SK-N-MC (cell line): ENCODE measurements at regions not wholly inside any gene's neighbourhood (a gene's known extent, or its start where the extent isn't known, plus 50 kb on each side); places are given as distances from the start of the nearest gene placed in this dataset.
"Not testable (repeated sequence)": the region's sequence is repeated elsewhere in the genome, so short reads cannot be mapped to it uniquely, and the experiment has no call there.

Source experiments
- DNase-seq: peaks from one replicate; pipeline ENCODE4 v3.0.0-alpha.2; 2011; ENCODE audit warnings: low read depth, low spot score
- H3K27ac ChIP-seq: fragments of 200-600 bp; sonication (generic); 2 replicates; pipeline ENCODE4 v1.5.1; 2016; ENCODE audit warnings: mixed run types
- H3K36me3 ChIP-seq: fragments of 200-600 bp; sonication (generic); 2 replicates; pipeline ENCODE4 v1.6.1; 2017; ENCODE audit warnings: antibody characterized with exemption, low read length, mixed read lengths; ENCODE audit not compliant: insufficient read depth
- H3K4me3 ChIP-seq: fragments of 200-600 bp; sonication (generic); 2 replicates; pipeline ENCODE4 v1.5.1; 2016
- H3K9ac ChIP-seq: fragments of 200-600 bp; sonication (generic); 2 replicates; pipeline ENCODE4 v1.8.0; 2017; ENCODE audit warnings: mixed run types, mixed read lengths; ENCODE audit not compliant: insufficient read length
- H3K9me3 ChIP-seq: fragments of 200-600 bp; sonication (generic); 2 replicates; pipeline ENCODE4 v1.6.1; 2017; ENCODE audit warnings: low read depth, mild to moderate bottlenecking, antibody characterized with exemption, low read length, moderate library complexity, mixed read lengths
- EZH2 ChIP-seq: fragments of 200-600 bp; sonication (generic); IDR thresholded peaks from one replicate; pipeline ENCODE4 v1.6.1; 2017; ENCODE audit warnings: antibody characterized with exemption
- FOXP2 ChIP-seq: optimal IDR thresholded peaks from 2 replicates; pipeline ENCODE3; 2011; ENCODE audit warnings: mild to moderate bottlenecking, moderate library complexity; ENCODE audit not compliant: insufficient read depth; ENCODE audit errors: extremely low read length, control extremely low read depth
- POLR2AphosphoS5 ChIP-seq: IDR thresholded peaks from 2 replicates; pipeline ENCODE4 v1.6.1; 2012; ENCODE audit warnings: mild to moderate bottlenecking, low read depth, low read length, borderline replicate concordance

- no peaks in the 10 kb centered on the region for H3K9me3 ChIP-seq
- no peak overlapping the region for H3K27ac ChIP-seq
- TF ChIP-seq EZH2: no peak
- no peak for TF ChIP-seq POLR2AphosphoS5
- TF ChIP-seq FOXP2: no peak
- no peak overlapping the region for H3K4me3 ChIP-seq
- no peak for DNase-seq
- H3K9ac ChIP-seq: no peak overlapping the region
- H3K36me3 ChIP-seq: no peaks in the 10 kb centered on the region
Observed at GRCh38 chr1:182169203-182169602, 107.7 kb upstream of the ZNF648 start.

- Histone ChIP-seq H3K36me3 (no peaks in the 10 kb centered on the region), H3K9ac (no peak overlapping the region), H3K4me3 (no peak overlapping the region), H3K27ac (no peak overlapping the region), H3K9me3 (no peaks in the 10 kb centered on the region)
- no peak for DNase-seq
- TF ChIP-seq EZH2: no peak
- no peak for TF ChIP-seq FOXP2
- TF ChIP-seq POLR2AphosphoS5: no peak
Observed at GRCh38 chr1:182166750-182167149, 105.2 kb upstream of the ZNF648 start.

GRCh38 chr1:182166321-182166720 lies 104.8 kb upstream of the ZNF648 start:
- Histone ChIP-seq H3K9ac (no peak overlapping the region), H3K27ac (no peak overlapping the region), H3K9me3 (no peaks in the 10 kb centered on the region), H3K4me3 (no peak overlapping the region), H3K36me3 (no peaks in the 10 kb centered on the region)
- TF ChIP-seq EZH2 (no peak), POLR2AphosphoS5 (no peak), FOXP2 (no peak)
- no peak for DNase-seq

DNA sequence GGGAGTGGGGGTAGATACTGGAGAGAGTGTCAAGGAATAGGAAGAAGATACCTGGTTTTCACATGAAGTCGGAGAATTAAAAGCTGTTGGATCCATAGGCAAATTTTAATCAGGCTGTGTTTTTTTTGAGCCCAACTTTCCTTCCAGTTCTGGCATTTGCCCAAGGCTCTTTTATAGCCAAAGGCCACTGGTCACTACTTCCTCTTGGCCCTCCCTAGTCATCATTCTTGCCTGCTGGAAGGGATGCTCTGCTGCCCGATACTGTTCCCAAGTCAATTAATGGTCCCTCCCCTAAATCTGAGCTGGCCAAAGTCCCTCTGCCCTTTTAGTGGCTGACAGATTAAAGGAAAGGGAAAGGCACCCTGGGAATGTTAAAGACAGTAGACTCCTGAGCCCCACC lies 102.8 kb upstream of the ZNF648 start:
- Histone ChIP-seq H3K4me3 (no peak overlapping the region), H3K9me3 (no peaks in the 10 kb centered on the region), H3K36me3 (no peaks in the 10 kb centered on the region), H3K27ac (no peak overlapping the region), H3K9ac (no peak overlapping the region)
- TF ChIP-seq POLR2AphosphoS5: no peak
- TF ChIP-seq EZH2: no peak
- no peak for TF ChIP-seq FOXP2
- DNase-seq: no peak

DNA sequence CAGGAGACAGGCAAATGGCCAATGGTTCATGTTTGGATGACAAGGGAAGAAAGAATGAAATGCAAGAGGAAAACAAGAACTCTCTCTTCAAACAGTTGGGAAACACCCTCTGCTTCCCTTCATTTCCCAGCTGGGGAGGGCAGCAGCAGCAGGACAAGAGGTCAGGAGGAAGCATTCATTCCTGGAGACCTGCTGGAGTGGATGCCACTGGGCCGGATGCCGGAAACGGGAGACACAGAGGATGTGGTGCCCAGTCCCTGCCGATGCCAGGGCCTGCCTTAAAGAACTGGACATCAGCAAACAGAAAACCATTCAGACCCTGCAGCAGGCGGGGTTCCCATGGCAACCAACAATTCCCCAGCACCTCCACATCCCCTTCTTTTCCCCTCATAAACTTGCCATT lies 102.3 kb upstream of the ZNF648 start:
- Histone ChIP-seq H3K9me3 (no peaks in the 10 kb centered on the region), H3K4me3 (no peak overlapping the region), H3K27ac (no peak overlapping the region), H3K36me3 (no peaks in the 10 kb centered on the region), H3K9ac (no peak overlapping the region)
- DNase-seq: no peak
- TF ChIP-seq POLR2AphosphoS5 (no peak), EZH2 (no peak), FOXP2 (no peak)

DNA sequence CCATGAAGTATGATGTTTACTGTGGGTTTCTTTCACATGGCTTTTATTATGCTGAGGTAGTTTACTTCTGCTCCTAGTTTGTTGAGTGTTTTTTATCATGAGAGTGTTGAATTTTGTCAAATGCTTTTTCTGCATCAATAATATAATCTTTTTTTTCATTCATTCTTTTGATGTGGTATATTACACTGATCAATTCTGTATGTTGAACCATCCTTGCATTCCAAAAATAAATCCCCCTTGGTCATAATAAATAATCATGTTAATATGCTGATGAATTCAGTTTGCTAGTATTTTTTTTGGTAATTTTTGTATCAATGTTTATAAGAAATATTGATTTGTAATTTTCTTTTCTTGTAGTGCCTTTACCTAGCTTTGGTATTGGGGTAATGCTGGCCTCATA lies 97.9 kb upstream of the ZNF648 start:
- Histone ChIP-seq H3K4me3 (no peak overlapping the region), H3K27ac (no peak overlapping the region), H3K9me3 (no peaks in the 10 kb centered on the region), H3K9ac (no peak overlapping the region), H3K36me3 (no peaks in the 10 kb centered on the region)
- no peak for TF ChIP-seq FOXP2
- no peak for TF ChIP-seq POLR2AphosphoS5
- no peak for TF ChIP-seq EZH2
- DNase-seq: no peak

- no peak overlapping the region for H3K4me3 ChIP-seq
- TF ChIP-seq POLR2AphosphoS5 (no peak), FOXP2 (no peak), EZH2 (no peak)
- H3K9me3 ChIP-seq: no peaks in the 10 kb centered on the region
- DNase-seq: no peak
- no peak overlapping the region for H3K9ac ChIP-seq
- no peaks in the 10 kb centered on the region for H3K36me3 ChIP-seq
- no peak overlapping the region for H3K27ac ChIP-seq
Observed at GRCh38 chr1:182157187-182157586, 95.7 kb upstream of the ZNF648 start.

- not testable (repeated sequence) for DNase-seq, H3K27ac ChIP-seq, H3K9me3 ChIP-seq, H3K9ac ChIP-seq, H3K4me3 ChIP-seq, H3K36me3 ChIP-seq
Observed at GRCh38 chr1:182154425-182154824, 92.9 kb upstream of the ZNF648 start.

DNA sequence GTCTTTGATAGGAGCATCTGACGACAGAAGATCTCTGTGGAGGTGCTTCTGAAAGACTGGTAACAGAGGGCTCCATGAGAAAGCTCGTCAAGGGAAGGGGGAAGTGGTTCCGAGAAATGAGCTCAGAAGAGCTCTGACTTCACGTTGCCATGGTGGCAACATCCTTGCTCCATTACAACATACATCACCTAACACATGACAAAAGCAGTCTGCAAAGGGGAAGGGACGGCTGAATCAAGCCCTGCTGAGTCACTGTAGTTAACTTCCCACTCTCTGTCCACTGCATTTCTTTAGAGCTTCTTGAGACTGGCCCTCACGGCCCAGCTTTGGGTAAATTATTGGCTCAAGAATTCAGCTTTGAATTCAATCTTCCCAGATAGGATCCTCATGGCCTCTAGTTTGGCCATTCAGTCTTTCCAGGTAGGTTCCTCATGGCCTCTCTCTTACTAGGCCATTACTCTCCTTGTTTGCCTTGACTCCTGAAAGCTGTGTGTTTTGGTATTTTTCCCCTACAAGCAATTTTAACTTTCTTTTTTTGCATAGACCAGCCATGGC lies 88.0 kb upstream of the ZNF648 start:
- H3K9ac ChIP-seq: no peak overlapping the region
- H3K27ac ChIP-seq: no peak overlapping the region
- TF ChIP-seq FOXP2 (no peak), EZH2 (no peak), POLR2AphosphoS5 (no peak)
- DNase-seq: no peak
- H3K36me3 ChIP-seq: no peaks in the 10 kb centered on the region
- H3K4me3 ChIP-seq: no peak overlapping the region
- H3K9me3 ChIP-seq: no peaks in the 10 kb centered on the region
